Coronary artery (tissue), 2 donors: ENCODE measurements at regions not wholly inside any gene's neighbourhood (a gene's known extent, or its start where the extent isn't known, plus 50 kb on each side); places are given as distances from the start of the nearest gene placed in this dataset.
A peak's percentile ranks its signal among the peaks of the same experiment; 100 is the strongest.

Experiments used
- DNase-seq: peaks from one replicate; pipeline ENCODE4 v3.0.0-alpha.2; 2017; ENCODE audit warnings: low spot score
- H3K27ac ChIP-seq, 2 donors: fragments of 200-600 bp; sonication (generic); one replicate each; pipeline ENCODE4 v1.5.1; 2016 to 2019
- H3K4me3 ChIP-seq: fragments of 200-600 bp; sonication (generic); 2 replicates; pipeline ENCODE4 v1.5.1; 2016; ENCODE audit warnings: mild to moderate bottlenecking, moderate library complexity
- CTCF ChIP-seq: fragments of 200-600 bp; sonication (generic); IDR thresholded peaks from one replicate; pipeline ENCODE4 v1.5.1; 2019; ENCODE audit warnings: antibody characterized with exemption

DNA sequence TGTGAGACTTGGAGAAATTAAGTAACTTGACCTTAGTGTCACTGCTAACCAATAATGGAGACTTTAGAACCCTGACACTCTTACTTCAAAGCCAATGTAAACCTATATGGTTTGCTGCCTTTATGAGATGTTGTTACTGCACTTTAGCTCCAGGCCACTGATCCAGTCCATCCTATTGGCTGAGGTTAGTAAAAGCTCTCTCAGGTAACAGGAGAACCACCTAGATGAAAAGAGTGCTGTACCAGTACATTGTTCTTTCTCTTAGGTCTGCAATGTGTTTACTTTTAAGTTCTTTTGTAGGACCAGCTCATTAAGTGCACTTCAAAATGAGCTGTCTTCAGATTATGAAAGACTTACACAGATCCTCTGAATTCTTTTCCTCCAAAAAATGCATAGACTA is 994.0 kb upstream of the FAT3 start:
- Histone ChIP-seq H3K27ac (no peak overlapping the region), H3K4me3 (no peak overlapping the region)
- DNase-seq, result no peak
- no peak for TF ChIP-seq CTCF

DNA sequence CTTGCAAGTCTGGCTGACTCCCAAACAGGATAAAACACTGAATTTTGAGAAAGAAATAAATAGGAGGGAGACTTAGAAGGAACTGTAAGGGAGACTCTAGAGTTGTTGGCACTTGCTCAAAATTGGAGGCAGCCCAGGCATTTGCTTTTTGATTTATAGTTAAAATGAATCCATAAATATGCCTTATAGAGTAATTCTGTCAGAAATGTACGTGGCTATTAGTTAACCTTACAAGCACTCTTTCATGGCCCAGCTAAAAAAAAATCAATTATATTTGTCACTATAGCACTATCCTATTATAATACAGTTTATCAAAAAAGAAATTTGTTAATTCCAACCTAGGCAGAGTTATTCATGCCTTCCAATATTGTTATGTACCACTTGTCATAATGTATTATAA is 1000.0 kb upstream of the CHORDC1 start:
- Histone ChIP-seq H3K27ac (no peak overlapping the region), H3K4me3 (no peak overlapping the region)
- TF ChIP-seq CTCF, result no peak
- no peak for DNase-seq

- Histone ChIP-seq H3K4me3 (no peak overlapping the region), H3K27ac (peak overlapping the region in 1 of 2 donors; percentile 18)
- DNase-seq, result no peak
- TF ChIP-seq CTCF, result no peak
Observed at GRCh38 chr11:91220476-91221202, 997.8 kb upstream of the CHORDC1 start.

GRCh38 chr11:91219535-91219934 is 996.7 kb upstream of the CHORDC1 start:
- no peak for DNase-seq
- no peak for TF ChIP-seq CTCF

GRCh38 chr11:91209751-91210150 is 986.9 kb upstream of the CHORDC1 start:
- Histone ChIP-seq H3K4me3 (no peak overlapping the region), H3K27ac (no peak overlapping the region)
- TF ChIP-seq CTCF, result no peak
- no peak for DNase-seq

More at GRCh38 chr11:91219535-91219934, 996.7 kb upstream of the CHORDC1 start:
- Histone ChIP-seq H3K4me3 (no peak overlapping the region), H3K27ac (peak overlapping the region in 1 of 2 donors; percentile 1)

DNA sequence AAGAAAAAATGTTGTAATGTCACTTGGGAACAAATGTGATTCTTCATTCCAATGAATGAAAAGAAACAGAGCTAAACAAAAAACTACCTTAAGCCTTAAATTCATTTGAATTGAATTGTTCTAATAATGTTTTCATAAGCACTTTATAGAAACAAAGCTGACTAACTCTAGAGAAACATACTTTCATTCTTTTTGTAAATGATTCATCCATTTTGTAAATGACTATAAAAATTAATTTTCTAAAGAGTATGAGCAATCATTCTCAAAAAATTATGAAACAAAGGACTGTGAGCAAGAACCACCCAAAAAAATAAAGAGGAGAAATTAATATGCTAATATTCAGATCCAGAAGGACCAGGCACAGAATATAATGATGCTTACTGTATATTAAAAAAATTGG is 986.5 kb upstream of the CHORDC1 start:
- no peak overlapping the region for H3K4me3 ChIP-seq
- DNase-seq, result no peak
- no peak overlapping the region for H3K27ac ChIP-seq
- no peak for TF ChIP-seq CTCF

DNA sequence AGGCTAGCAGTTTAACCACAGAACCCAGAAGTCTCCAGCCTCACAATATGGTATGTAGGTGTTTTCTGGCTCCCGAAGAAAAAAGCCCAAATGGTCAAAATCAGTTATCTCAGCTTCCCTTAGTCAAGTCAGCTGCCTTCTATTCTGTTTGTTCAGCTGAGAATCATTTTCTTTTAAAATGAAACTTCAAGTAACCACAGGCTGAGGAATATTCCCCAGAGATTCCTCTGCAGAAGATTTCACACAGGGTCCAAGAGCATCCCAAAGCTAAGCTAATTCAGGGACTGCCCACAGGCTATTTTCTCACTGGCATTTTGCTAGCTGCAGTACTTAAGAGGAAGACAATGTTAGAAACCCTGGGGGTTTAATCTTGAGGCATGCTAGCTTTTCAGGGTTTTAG is 977.0 kb upstream of the CHORDC1 start:
- H3K4me3 ChIP-seq, result no peak overlapping the region

More for the DNA sequence above, 977.0 kb upstream of the CHORDC1 start:
- no peak overlapping the region for H3K27ac ChIP-seq
- no peak for TF ChIP-seq CTCF
- DNase-seq, result no peak
